Nephron progenitor cell (in vitro differentiated cells): ENCODE measurements at regions not wholly inside any gene's neighbourhood (a gene's known extent, or its start where the extent isn't known, plus 50 kb on each side); places are given as distances from the start of the nearest gene placed in this dataset.

Experiments
- DNase-seq: peaks from one replicate; pipeline ENCODE4 v3.0.0; 2021
- H3K27ac Mint-ChIP-seq: 2 replicates; pipeline ENCODE4 v1.8.0; 2021; ENCODE audit warnings: mild to moderate bottlenecking, moderate library complexity, mixed read lengths
- H3K27me3 Mint-ChIP-seq: 2 replicates; pipeline ENCODE4 v1.8.0; 2021; ENCODE audit warnings: mild to moderate bottlenecking, low read depth, mixed read lengths; ENCODE audit not compliant: poor library complexity
- H3K36me3 Mint-ChIP-seq: 2 replicates; pipeline ENCODE4 v1.8.0; 2021; ENCODE audit warnings: low read depth, mixed read lengths
- H3K4me1 Mint-ChIP-seq: 2 replicates; pipeline ENCODE4 v1.8.0; 2021; ENCODE audit warnings: mixed read lengths
- H3K4me3 Mint-ChIP-seq: 2 replicates; pipeline ENCODE4 v1.8.0; 2021; ENCODE audit warnings: mild to moderate bottlenecking, moderate library complexity, mixed read lengths
- H3K9me3 Mint-ChIP-seq: 2 replicates; pipeline ENCODE4 v1.8.0; 2021; ENCODE audit warnings: mild to moderate bottlenecking, moderate library complexity, mixed read lengths
- TF ChIP-seq, protein P1 (sequence below): fragments of 200-600 bp; sonication (generic); IDR thresholded peaks from 2 replicates; pipeline ENCODE4 v1.5.0; 2021; ENCODE audit warnings: antibody characterized with exemption

DNA sequence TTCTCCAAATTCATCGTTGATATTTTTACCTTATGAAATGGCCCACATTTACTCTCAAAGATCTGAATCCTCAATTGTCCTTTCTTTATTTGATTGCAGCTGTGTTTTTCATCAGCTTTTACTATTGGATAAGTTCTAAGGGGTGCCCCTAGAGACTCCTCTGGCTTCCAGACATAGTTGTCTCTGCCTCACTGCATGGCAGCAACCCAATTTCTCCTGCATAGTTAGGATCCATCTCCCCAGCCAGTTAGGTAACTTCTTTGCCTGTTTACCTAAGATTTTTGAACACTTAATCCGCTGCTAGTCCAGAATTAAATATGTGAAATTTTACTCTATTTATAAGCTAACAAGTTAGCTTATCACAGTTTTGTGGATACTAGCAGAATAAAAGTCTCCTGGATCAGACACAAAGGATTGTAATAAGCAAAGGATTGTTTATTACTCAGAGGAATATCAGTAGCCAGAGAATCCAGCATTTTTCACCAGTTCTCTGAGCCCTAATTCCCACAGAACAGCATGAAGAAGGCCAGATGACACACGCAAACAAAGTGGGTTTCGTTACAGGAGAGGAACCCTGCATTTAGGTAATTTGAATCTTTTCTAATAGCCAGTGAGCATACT, 101.1 kb downstream of the BBS10 start:
- H3K27me3 Mint-ChIP-seq = peaks cover 3% of the 10 kb centered on the region
- no peak overlapping the region for H3K27ac Mint-ChIP-seq
- DNase-seq = no peak
- TF ChIP-seq, protein P1, sequence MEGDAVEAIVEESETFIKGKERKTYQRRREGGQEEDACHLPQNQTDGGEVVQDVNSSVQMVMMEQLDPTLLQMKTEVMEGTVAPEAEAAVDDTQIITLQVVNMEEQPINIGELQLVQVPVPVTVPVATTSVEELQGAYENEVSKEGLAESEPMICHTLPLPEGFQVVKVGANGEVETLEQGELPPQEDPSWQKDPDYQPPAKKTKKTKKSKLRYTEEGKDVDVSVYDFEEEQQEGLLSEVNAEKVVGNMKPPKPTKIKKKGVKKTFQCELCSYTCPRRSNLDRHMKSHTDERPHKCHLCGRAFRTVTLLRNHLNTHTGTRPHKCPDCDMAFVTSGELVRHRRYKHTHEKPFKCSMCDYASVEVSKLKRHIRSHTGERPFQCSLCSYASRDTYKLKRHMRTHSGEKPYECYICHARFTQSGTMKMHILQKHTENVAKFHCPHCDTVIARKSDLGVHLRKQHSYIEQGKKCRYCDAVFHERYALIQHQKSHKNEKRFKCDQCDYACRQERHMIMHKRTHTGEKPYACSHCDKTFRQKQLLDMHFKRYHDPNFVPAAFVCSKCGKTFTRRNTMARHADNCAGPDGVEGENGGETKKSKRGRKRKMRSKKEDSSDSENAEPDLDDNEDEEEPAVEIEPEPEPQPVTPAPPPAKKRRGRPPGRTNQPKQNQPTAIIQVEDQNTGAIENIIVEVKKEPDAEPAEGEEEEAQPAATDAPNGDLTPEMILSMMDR = no peak
- no peaks in the 10 kb centered on the region for H3K9me3 Mint-ChIP-seq
- H3K4me3 Mint-ChIP-seq = no peak overlapping the region
- H3K36me3 Mint-ChIP-seq = no peaks in the 10 kb centered on the region
- peaks cover 17% of the 10 kb centered on the region for H3K4me1 Mint-ChIP-seq

DNA sequence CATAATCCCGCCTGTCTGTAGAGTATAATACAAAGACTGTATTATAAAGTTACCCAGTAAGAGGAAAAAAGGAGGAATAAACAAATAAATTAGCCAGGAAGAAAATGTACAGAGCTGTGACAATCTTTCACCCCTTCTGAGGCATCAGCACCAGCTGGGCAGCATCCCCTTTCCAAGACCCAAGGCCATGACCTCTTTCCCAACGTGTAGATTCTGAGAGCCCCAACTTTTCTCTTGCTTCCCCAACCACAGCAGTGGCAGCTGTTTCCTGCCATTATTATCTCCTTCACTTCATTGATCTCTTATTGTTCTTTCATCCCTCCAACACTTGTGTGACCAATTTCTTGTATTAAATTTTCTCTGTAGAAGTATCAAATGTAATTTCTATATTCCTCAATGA, 101.6 kb downstream of the BBS10 start:
- Mint-ChIP-seq H3K4me1 (peaks cover 17% of the 10 kb centered on the region), H3K27ac (no peak overlapping the region), H3K9me3 (no peaks in the 10 kb centered on the region), H3K4me3 (no peak overlapping the region), H3K27me3 (peaks cover 3% of the 10 kb centered on the region), H3K36me3 (no peaks in the 10 kb centered on the region)
- DNase-seq = no peak
- TF ChIP-seq, protein P1 = no peak

DNA sequence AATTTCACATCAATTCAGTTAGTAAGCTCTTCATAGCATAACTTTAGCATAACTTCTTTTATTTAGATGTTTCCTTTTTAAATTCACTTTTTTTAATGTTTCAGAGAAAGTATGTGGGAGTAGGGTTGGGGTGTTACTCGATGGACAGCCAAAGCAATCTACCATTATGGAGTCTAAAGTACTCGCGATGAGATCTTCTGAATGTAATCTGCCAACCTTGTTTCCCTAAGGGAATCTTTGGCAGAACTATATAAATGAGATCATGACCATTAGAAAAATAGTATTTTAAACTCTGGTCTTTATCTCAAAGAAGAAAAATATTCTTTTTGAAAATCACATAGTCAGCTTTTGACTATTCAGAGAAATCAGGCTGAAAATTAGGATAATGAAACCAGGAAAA, 103.9 kb downstream of the BBS10 start:
- no peak overlapping the region for H3K27ac Mint-ChIP-seq
- TF ChIP-seq, protein P1 = no peak

DNA sequence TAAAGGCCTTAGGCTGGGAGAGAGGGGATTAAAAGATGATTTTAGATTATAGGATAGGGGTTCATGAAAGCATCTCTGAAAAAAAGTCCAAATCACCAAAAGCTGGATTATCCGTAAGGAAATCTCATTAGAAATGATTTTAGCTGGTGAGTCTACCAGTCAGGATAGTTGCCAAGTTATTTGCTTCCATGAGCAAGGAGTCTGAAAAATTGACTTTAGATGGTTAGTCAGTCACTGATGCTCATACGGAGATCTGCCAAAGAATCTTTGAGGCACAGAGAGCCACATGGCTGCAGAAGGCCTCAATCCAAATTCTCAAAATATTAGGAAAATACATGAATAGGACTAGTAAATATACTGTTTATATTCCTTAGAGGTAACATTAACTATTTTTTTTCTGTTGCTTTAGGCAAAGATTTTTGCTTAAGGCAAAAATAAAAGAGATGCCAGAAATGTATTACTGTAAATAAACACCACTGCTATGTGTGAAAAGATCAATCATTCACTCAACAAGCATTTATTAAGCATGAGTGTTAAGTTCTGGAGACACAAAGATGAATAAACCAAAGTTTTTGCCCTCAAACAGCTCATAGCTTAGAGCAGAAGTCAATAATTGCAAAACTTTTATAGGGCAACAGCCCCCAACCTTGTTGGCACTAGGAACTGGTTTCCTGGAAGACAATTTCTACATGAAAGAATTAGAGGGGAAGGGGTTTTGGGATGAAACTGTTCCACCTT, 105.2 kb downstream of the BBS10 start:
- TF ChIP-seq, protein P1 = no peak
- Mint-ChIP-seq H3K36me3 (no peaks in the 10 kb centered on the region), H3K4me1 (no peaks in the 10 kb centered on the region), H3K4me3 (no peak overlapping the region), H3K9me3 (no peaks in the 10 kb centered on the region), H3K27ac (no peak overlapping the region), H3K27me3 (peaks cover 3% of the 10 kb centered on the region)
- DNase-seq = no peak

More for the DNA sequence above, 103.9 kb downstream of the BBS10 start:
- Mint-ChIP-seq H3K4me3 (no peak overlapping the region), H3K36me3 (no peaks in the 10 kb centered on the region), H3K27me3 (peaks cover 3% of the 10 kb centered on the region), H3K4me1 (peaks cover 3% of the 10 kb centered on the region), H3K9me3 (no peaks in the 10 kb centered on the region)
- DNase-seq = no peak

DNA sequence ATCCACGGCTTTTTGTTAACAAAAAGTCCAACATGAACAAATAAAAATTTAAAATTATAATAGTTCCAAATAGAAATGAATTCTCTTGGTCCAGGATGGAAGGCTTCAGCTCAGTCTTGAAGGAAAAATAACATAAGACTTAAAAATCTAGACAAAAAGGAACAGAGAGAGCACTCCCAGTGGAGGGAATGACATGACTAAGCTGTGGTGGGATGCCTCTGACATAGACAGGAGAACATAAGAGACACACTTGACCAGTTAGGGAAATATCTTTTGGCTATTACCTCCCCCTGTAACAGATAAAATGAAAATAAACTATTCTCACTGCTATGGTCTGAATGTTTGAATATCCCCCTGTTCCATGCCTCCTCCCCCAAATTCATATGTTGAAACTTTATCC, 106.8 kb downstream of the BBS10 start:
- TF ChIP-seq, protein P1 = no peak
- no peaks in the 10 kb centered on the region for H3K36me3 Mint-ChIP-seq
- no peaks in the 10 kb centered on the region for H3K9me3 Mint-ChIP-seq
- H3K4me1 Mint-ChIP-seq = no peaks in the 10 kb centered on the region
- H3K4me3 Mint-ChIP-seq = no peak overlapping the region
- H3K27ac Mint-ChIP-seq = no peak overlapping the region
- DNase-seq = no peak
- peaks cover 3% of the 10 kb centered on the region for H3K27me3 Mint-ChIP-seq

DNA sequence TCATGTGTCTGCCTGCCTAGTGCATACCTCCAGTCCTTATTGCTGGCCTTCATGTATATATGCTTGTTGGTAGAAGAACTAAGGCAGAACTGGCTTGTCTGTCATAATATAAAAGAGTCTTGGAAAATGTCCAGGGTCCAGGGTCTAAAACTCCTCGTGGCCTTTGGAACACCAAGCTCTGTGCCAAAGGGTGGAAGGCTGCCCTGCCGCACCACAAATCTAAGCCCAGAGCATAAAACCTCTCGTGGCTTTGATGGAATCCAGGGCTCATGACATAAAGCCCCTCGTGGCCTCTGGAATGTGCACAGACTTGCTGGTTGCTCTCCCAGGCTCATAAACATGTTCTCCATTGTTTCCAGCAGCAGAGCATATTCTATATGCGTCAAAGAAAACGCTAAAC, 107.9 kb downstream of the BBS10 start:
- peaks cover 3% of the 10 kb centered on the region for H3K27me3 Mint-ChIP-seq
- H3K4me1 Mint-ChIP-seq = no peaks in the 10 kb centered on the region
- TF ChIP-seq, protein P1 = no peak
- no peaks in the 10 kb centered on the region for H3K9me3 Mint-ChIP-seq
- H3K36me3 Mint-ChIP-seq = no peaks in the 10 kb centered on the region
- no peak overlapping the region for H3K27ac Mint-ChIP-seq
- no peak for DNase-seq
- H3K4me3 Mint-ChIP-seq = no peak overlapping the region
